ENCODE measurements at regions not wholly inside any gene's neighbourhood (a gene's known extent, or its start where the extent isn't known, plus 50 kb on each side); places are given as distances from the start of the nearest gene placed in this dataset.

DNA sequence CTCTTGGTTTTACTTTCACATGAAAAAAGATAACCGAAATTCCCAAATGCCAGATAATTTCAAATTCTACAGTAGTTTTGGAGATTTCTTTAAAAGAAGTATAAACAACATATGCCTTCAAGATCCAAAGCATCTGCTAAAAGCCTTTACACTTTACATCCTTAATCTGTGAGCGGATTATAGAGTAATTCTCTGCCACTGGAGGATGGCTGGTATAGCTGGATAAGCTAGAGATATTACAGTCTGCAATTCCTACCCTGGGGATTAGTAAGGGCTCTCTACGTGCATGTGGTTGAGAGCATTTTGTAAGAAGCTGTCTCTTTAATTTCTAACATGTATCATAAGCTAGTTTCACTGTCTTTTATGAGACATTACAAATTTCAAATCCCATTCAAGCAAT lies 240.3 kb upstream of the HMGA2 start:
- Histone ChIP-seq H3K27ac (replicated peaks in 1 of 4) (no peak overlapping the region), H3K4me1 (no peaks in the 10 kb centered on the region), H3K9me3 (no peaks in the 10 kb centered on the region), H3K27me3 (no peaks in the 10 kb centered on the region), H3K4me3 (no peak overlapping the region), H3K36me3 (no peaks in the 10 kb centered on the region)
- intact Hi-C loops (cut with DNase I): no loop called here
- WGBS: 92% methylated on average over 3 of the region's 3 CpGs
- TF ChIP-seq POLR2AphosphoS5 (IDR thresholded peaks at IDR 0.05): no peak
- no peak for TF ChIP-seq POLR2A (IDR thresholded peaks at IDR 0.05; ENCODE audit: low read depth)
- TF ChIP-seq, protein P1, sequence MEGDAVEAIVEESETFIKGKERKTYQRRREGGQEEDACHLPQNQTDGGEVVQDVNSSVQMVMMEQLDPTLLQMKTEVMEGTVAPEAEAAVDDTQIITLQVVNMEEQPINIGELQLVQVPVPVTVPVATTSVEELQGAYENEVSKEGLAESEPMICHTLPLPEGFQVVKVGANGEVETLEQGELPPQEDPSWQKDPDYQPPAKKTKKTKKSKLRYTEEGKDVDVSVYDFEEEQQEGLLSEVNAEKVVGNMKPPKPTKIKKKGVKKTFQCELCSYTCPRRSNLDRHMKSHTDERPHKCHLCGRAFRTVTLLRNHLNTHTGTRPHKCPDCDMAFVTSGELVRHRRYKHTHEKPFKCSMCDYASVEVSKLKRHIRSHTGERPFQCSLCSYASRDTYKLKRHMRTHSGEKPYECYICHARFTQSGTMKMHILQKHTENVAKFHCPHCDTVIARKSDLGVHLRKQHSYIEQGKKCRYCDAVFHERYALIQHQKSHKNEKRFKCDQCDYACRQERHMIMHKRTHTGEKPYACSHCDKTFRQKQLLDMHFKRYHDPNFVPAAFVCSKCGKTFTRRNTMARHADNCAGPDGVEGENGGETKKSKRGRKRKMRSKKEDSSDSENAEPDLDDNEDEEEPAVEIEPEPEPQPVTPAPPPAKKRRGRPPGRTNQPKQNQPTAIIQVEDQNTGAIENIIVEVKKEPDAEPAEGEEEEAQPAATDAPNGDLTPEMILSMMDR (IDR thresholded peaks at IDR 0.05): no peak
- no peak for TF ChIP-seq EP300 (IDR thresholded peaks at IDR 0.05)
- no peak for DNase-seq (ENCODE audit: extremely low spot score)

DNA sequence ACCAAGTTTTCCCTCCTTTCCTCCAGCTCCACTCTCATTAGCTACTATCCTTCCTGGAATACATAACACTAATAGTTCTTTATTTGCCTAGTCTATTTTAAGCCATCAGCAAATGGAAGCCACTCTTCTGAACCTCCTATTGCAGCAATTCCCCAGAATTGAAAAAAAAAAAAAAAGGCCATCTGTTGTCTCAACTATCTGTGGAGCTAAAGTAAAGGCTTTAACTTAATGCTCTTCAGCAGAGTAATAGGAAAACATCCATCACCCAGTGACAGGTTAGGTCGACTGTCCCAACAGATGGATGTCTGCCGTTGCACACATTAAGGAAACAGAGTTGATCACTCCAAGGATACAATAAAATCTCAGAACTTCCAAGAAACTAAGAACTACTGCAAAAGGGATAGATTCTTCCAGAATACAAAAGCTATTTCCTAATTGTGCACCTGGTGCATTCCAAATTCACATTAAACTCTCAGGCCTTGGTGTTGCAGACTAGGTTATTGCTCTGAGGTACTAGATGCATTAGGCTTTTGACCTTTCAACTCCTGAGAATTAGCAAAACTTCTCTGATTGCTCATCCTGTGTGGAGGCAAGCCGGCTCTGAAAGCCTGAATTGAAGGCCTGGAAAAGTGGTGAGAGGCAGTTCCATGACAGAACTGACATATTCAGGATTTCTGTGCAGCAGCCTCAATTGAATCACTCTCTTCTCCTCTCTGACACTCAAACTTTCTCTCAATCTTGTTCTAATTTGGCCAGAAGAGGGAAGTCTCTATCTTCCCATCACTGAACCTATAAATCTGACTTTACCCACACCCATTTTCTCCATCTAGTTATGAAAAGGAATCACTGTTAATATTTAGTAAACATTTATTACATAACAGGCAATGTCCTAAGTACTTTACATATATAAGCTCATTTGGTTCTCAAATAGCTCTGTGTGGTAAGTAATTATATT lies 238.4 kb upstream of the HMGA2 start:
- TF ChIP-seq EP300 (IDR thresholded peaks at IDR 0.05) (no peak), POLR2AphosphoS5 (IDR thresholded peaks at IDR 0.05) (no peak), POLR2A (IDR thresholded peaks at IDR 0.05; ENCODE audit: low read depth) (no peak)
- TF ChIP-seq, protein P1 (IDR thresholded peaks at IDR 0.05): no peak
- intact Hi-C loops (cut with DNase I): no loop called here
- WGBS: 58% methylated on average over 3 of the region's 3 CpGs

DNA sequence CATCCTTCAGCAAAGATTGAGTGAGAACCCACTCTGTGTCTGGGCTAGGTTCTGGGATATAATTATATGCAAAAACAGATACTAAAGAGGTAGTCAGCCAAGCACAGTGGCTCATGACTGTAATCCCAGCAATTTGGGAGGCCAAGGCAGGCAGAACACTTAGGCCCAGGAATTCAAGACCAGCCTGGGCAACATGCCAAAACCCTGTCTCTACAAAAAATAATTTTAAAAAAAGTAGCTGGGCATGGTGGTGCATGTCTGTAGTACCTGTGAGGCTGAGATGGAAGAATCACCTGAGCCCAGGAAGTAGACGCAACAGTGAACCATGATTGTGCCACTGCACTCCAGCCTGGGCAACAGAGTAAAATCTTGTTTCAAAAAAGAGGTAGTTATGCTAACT lies 237.5 kb upstream of the HMGA2 start:
- H3K9me3 ChIP-seq: no peaks in the 10 kb centered on the region
- H3K27ac ChIP-seq (replicated peaks in 1 of 4): no peak overlapping the region
- intact Hi-C loops (cut with DNase I): no loop called here
- no peaks in the 10 kb centered on the region for H3K36me3 ChIP-seq
- no peaks in the 10 kb centered on the region for H3K4me1 ChIP-seq
- TF ChIP-seq POLR2A (IDR thresholded peaks at IDR 0.05; ENCODE audit: low read depth): no peak
- no peak for TF ChIP-seq POLR2AphosphoS5 (IDR thresholded peaks at IDR 0.05)
- TF ChIP-seq, protein P1 (IDR thresholded peaks at IDR 0.05): no peak
- TF ChIP-seq EP300 (IDR thresholded peaks at IDR 0.05): no peak
- no peak for DNase-seq (ENCODE audit: extremely low spot score)
- 100% methylated on average over 1 of the region's 1 CpG for WGBS
- no peak overlapping the region for H3K4me3 ChIP-seq
- H3K27me3 ChIP-seq: no peaks in the 10 kb centered on the region

More for the DNA sequence above, 238.4 kb upstream of the HMGA2 start:
- H3K4me3 ChIP-seq: no peak overlapping the region
- no peaks in the 10 kb centered on the region for H3K36me3 ChIP-seq
- no peaks in the 10 kb centered on the region for H3K9me3 ChIP-seq
- no peaks in the 10 kb centered on the region for H3K27me3 ChIP-seq
- H3K27ac ChIP-seq (replicated peaks in 1 of 4): no peak overlapping the region
- no peaks in the 10 kb centered on the region for H3K4me1 ChIP-seq
- DNase-seq (ENCODE audit: extremely low spot score): no peak

DNA sequence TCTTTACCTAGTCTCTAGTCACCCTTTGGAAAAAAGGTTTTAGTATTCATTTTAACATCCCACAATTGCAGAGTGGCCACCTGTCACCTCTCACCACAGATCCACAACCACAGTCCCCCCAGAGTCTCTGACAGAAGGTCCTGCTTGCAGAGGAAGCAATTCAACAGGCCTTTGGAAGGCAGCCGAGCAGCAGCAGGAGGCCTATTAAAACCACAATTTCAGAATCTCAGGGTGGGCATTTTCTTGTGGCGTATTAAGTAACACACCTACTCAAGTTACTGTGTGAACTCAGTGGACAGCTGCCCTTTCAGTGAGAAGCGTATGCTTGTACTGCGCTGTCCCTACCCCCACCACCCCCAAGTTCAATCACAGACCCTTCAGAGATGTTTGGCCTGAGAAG lies 234.0 kb upstream of the HMGA2 start:
- Histone ChIP-seq H3K36me3 (no peaks in the 10 kb centered on the region), H3K9me3 (no peaks in the 10 kb centered on the region), H3K27ac (replicated peaks in 1 of 4) (no peak overlapping the region), H3K27me3 (peaks cover 0 to 3% (median 0%) of the 10 kb centered on the region in 4 donors), H3K4me3 (no peak overlapping the region), H3K4me1 (no peaks in the 10 kb centered on the region)
- no peak for DNase-seq (ENCODE audit: extremely low spot score)
- intact Hi-C loops (cut with DNase I): no loop called here
- TF ChIP-seq POLR2A (IDR thresholded peaks at IDR 0.05; ENCODE audit: low read depth) (no peak), EP300 (IDR thresholded peaks at IDR 0.05) (no peak), POLR2AphosphoS5 (IDR thresholded peaks at IDR 0.05) (no peak)
- TF ChIP-seq, protein P1 (IDR thresholded peaks at IDR 0.05): no peak
- 100% methylated on average over 4 of the region's 4 CpGs for WGBS
